Coronary artery (tissue), 2 donors: ENCODE measurements at regions not wholly inside any gene's neighbourhood (a gene's known extent, or its start where the extent isn't known, plus 50 kb on each side); places are given as distances from the start of the nearest gene placed in this dataset.

Experiments
- DNase-seq: peaks from one replicate; pipeline ENCODE4 v3.0.0-alpha.2; 2017; ENCODE audit warnings: low spot score
- H3K27ac ChIP-seq, 2 donors: fragments of 200-600 bp; sonication (generic); one replicate each; pipeline ENCODE4 v1.5.1; 2016 to 2019
- H3K4me3 ChIP-seq: fragments of 200-600 bp; sonication (generic); 2 replicates; pipeline ENCODE4 v1.5.1; 2016; ENCODE audit warnings: mild to moderate bottlenecking, moderate library complexity
- TF ChIP-seq, protein P1 (sequence below): fragments of 200-600 bp; sonication (generic); IDR thresholded peaks from one replicate; pipeline ENCODE4 v1.5.1; 2019; ENCODE audit warnings: antibody characterized with exemption

DNA sequence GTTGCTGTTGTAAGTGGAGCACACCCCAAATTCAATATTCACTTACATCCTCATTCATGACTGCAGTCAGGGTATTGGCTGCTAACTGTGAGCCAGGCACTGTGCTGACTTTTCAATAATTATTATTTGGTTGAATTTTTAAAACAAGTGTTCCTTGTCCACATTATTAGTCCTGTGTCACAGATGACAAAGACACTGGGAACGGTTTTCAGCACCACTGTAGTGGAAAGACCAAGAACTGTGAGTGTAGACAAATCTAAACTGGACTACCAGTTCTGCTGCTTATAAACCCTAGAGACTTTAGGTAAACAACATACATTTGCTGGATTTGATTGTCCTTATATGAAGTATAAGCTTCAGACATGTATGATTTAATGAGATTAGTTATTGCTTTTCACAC lies 197.7 kb upstream of the ROBO2 start:
- no peak overlapping the region for H3K27ac ChIP-seq
- TF ChIP-seq, protein P1, sequence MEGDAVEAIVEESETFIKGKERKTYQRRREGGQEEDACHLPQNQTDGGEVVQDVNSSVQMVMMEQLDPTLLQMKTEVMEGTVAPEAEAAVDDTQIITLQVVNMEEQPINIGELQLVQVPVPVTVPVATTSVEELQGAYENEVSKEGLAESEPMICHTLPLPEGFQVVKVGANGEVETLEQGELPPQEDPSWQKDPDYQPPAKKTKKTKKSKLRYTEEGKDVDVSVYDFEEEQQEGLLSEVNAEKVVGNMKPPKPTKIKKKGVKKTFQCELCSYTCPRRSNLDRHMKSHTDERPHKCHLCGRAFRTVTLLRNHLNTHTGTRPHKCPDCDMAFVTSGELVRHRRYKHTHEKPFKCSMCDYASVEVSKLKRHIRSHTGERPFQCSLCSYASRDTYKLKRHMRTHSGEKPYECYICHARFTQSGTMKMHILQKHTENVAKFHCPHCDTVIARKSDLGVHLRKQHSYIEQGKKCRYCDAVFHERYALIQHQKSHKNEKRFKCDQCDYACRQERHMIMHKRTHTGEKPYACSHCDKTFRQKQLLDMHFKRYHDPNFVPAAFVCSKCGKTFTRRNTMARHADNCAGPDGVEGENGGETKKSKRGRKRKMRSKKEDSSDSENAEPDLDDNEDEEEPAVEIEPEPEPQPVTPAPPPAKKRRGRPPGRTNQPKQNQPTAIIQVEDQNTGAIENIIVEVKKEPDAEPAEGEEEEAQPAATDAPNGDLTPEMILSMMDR, result no peak
- H3K4me3 ChIP-seq, result no peak overlapping the region
- no peak for DNase-seq

DNA sequence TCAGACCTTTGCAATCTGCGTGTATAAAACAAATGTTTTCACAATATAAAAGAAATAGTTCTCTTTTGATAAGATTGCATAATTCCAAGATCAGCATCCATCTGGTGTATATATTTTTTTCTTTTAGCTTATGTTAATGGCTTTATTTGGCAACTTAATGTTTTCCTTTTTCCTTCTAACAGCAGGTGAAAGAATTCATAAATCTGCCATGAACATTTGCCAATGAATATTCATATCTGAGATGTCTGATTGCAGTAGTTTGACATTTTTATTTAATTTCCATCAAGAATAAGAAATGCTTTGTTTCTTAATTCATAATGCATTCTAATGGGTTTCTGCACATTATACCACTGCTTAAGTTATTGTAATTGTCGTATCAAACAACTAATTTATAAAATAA lies 184.4 kb upstream of the ROBO2 start:
- no peak for DNase-seq
- Histone ChIP-seq H3K4me3 (no peak overlapping the region), H3K27ac (no peak overlapping the region)
- TF ChIP-seq, protein P1, result no peak

DNA sequence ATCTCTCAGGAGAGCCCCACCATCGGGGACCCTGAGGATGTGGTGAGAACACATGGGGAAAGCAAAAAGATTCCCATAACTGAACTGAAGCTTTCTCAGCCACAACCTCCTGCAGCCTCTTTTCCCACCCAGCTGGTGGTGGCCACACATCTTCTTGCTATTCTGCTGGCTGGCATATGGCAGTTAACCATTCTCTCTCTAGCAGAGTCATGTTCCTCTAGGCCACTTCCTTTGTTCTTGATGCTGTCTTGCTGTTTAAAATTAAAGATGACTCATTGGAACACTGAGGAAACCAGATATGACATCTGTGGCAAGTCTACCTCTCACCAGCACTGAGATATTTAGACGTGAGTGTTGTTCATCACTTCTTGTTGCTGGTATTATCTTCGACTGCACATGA lies 180.3 kb upstream of the ROBO2 start:
- Histone ChIP-seq H3K4me3 (no peak overlapping the region), H3K27ac (no peak overlapping the region)
- DNase-seq, result no peak
- TF ChIP-seq, protein P1, result no peak

DNA sequence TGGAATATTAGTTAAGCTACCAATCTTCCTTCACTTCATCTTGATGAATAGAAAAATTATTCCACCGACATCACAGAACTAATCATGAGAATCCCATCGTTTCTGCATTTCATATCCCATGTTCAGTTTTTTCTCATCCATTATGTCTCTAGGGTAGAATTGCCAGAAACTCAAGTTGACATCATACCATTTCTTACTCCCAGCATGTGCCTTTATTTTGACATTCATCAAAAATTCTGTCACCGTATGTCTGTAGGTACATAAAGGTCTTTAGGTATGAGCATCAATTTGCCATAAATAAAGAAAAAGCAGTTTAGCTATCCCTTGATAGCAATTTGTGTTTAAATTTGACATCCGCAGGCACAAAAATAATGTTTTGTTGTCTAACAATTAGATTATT lies 175.5 kb upstream of the ROBO2 start:
- TF ChIP-seq, protein P1, result no peak
- no peak for DNase-seq
- no peak overlapping the region for H3K27ac ChIP-seq
- H3K4me3 ChIP-seq, result no peak overlapping the region

DNA sequence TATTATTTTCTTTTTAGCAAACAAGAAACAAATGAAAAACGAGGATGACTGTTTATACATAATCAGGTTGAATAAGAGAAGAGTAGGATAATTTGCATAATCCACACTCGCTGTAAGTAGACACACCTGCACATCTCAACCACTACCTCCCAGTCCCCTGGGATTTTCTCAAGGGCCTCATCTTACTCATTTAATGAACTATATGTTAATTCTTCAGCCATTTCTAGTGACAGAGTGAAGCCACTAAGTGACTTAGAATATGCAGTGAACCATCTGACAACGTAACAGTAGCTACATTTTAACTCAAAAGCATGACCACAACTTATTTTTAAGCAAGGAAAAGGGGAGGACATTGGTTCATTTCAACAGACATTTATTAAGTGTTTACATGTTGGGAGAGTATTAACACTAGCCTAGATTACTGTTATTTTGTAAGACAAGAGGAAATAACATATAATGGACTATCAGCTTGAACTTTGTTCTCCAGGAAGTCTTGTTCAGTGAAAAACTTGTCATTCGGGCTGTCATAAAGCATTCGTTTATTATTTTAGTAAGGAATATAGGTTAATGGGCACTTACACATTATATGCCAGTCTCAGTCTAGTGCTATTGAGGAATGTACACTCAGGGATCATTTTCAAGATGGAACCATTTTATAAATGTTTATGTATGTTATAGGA lies 173.0 kb upstream of the ROBO2 start:
- DNase-seq, result no peak
- no peak overlapping the region for H3K27ac ChIP-seq
- TF ChIP-seq, protein P1, result no peak
- no peak overlapping the region for H3K4me3 ChIP-seq

DNA sequence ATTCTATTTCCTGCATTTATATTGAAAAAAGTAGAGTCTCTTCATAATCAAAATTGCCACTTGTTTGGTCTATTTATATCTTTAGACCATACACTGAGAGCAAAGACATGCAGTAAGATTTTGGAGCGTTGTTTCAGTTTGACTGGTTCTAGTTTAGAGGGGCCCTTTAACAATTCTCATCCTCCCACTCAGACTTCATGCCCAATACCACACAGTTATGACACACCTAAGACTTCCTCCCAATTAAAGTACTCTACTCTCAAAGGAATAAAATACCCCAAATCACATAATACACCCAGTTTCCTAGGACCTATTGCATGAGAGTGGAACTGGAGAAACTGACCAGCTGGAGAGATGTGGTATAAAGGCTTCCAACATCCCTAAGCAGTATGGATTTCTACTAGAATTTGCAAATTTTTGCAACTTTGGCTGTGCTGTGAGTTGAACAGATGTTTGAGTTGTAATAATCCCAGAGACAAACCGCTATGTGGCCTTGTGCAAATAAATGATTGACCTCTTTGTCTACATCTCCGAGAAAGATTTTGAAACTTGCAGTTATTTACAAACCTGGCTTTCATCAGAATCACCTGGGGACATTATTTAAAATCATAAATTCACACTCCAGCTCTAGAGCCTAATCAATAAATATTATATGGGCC lies 170.0 kb upstream of the ROBO2 start:
- TF ChIP-seq, protein P1, result no peak
- H3K4me3 ChIP-seq, result no peak overlapping the region
- no peak for DNase-seq
- H3K27ac ChIP-seq, result no peak overlapping the region

DNA sequence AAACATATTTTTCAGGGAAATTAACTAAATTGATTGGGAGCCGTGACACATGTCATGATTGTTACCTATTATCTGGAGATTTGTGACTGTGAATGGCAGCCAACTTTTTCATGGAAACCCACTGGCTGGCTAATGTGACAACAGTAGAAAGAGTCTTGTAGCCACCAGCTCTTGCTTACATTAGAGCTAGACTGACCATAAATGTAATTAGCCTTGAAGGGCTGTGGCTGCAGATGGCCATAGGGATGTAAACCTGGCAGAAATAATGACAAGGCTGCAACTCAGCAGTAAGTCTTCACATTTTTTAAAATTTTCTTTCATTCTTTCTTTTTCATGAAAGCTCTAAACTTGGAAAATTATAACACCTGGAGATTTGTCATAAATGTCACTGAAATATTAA lies 168.2 kb upstream of the ROBO2 start:
- H3K27ac ChIP-seq, result no peak overlapping the region
- no peak overlapping the region for H3K4me3 ChIP-seq
- TF ChIP-seq, protein P1, result no peak
- no peak for DNase-seq
